Stomach (tissue), 4 donors: ENCODE measurements at regions not wholly inside any gene's neighbourhood (a gene's known extent, or its start where the extent isn't known, plus 50 kb on each side); places are given as distances from the start of the nearest gene placed in this dataset.
"Not testable (repeated sequence)": the region's sequence is repeated elsewhere in the genome, so short reads cannot be mapped to it uniquely, and the experiment has no call there.

ENCODE experiments used
- CTCF ChIP-seq, 7 experiments: fragments of 450-650 bp in 4 of 7; fragments of 200-600 bp in 3 of 7; sonication (generic) in 3 of 7; IDR thresholded peaks; one replicate each; pipeline ENCODE4 v1.5.1; 2016 to 2019; ENCODE audit warnings: antibody characterized with exemption in 7 of 7, control low read depth in 2 of 7, mild to moderate bottlenecking in 1 of 7
- EP300 ChIP-seq: sonication (generic); formaldehyde crosslinking; IDR thresholded peaks from one replicate; pipeline ENCODE4 v1.6.1; 2017; ENCODE audit warnings: antibody characterized with exemption
- POLR2A ChIP-seq, 4 donors: fragments of 450-650 bp; IDR thresholded peaks; one replicate each; pipeline ENCODE4 v1.6.1; 2016; ENCODE audit warnings: antibody characterized with exemption in 4 of 4, control low read depth in 2 of 4, mild to moderate bottlenecking in 1 of 4, moderate library complexity in 1 of 4
- POLR2AphosphoS5 ChIP-seq, 3 donors: sonication (generic); formaldehyde crosslinking; IDR thresholded peaks; one replicate each; pipeline ENCODE4 v1.6.1; 2016; ENCODE audit warnings: antibody characterized with exemption in 3 of 3

- TF ChIP-seq CTCF (IDR thresholded peaks at IDR 0.05); POLR2A (IDR thresholded peaks at IDR 0.05); POLR2AphosphoS5 (IDR thresholded peaks at IDR 0.05); EP300: not testable (repeated sequence)
Observed at GRCh38 chr4:118435415-118435814, 82.6 kb upstream of the PRSS12 start.
